ENCODE measurements at regions not wholly inside any gene's neighbourhood (a gene's known extent, or its start where the extent isn't known, plus 50 kb on each side); places are given as distances from the start of the nearest gene placed in this dataset.

DNA sequence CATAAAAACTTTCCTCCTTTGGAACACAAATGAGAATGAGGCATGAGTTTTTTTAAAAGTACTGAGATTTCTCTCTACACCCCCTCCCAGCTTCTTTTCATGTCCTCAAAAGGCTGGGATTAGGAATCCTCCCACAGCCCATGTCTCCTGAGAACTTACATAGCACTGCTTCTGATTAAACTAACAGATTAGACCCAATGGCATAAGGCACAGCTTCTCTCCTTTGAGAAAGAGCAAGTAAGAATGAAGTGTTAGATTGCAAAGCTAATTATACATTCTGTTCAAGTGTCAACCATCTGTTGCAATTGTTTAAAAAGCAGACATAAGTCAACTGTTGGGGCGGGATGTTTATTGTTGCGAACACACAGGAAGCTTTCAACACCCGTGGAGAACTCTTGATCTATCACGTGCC, 715.1 kb downstream of the CDH11 start:
- TF ChIP-seq, protein P1, sequence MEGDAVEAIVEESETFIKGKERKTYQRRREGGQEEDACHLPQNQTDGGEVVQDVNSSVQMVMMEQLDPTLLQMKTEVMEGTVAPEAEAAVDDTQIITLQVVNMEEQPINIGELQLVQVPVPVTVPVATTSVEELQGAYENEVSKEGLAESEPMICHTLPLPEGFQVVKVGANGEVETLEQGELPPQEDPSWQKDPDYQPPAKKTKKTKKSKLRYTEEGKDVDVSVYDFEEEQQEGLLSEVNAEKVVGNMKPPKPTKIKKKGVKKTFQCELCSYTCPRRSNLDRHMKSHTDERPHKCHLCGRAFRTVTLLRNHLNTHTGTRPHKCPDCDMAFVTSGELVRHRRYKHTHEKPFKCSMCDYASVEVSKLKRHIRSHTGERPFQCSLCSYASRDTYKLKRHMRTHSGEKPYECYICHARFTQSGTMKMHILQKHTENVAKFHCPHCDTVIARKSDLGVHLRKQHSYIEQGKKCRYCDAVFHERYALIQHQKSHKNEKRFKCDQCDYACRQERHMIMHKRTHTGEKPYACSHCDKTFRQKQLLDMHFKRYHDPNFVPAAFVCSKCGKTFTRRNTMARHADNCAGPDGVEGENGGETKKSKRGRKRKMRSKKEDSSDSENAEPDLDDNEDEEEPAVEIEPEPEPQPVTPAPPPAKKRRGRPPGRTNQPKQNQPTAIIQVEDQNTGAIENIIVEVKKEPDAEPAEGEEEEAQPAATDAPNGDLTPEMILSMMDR (IDR thresholded peaks at IDR 0.05): no peak
- TF ChIP-seq POLR2AphosphoS5 (IDR thresholded peaks at IDR 0.05) (no peak), EP300 (IDR thresholded peaks at IDR 0.05) (no peak)

Measured in stomach (tissue), 4 donors.